ENCODE measurements at regions not wholly inside any gene's neighbourhood (a gene's known extent, or its start where the extent isn't known, plus 50 kb on each side); places are given as distances from the start of the nearest gene placed in this dataset.

DNA sequence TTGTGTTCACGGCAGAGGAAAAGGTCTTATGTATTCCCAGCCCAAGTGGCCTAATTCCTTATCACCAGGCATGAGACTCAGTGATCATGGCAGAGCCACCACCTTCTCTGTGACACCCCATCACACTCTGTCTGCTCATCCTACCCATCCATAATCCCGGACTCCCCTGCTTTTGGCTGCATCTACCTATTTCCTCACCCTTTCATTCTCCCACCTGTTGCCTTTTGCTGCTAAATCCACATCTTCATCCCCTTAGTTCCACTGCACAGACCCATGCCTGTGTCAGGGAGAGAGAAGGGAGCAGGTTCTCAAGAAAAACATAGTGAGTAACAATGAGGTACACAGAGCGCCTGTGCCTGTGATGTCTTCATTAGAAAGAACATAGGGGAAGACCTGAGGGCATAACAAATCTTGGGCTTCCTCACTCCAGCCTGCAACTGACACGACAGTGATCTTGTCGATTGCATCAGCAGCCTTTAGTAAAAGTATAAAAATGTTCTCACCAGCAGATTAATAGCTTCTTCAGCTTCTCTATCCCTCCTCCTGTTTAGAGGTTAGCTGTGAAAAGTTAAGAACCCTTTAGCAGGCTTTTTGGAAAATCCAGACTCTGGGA is 246.5 kb upstream of the SPRED2 start:
- no peak overlapping the region for H3K9ac ChIP-seq (ENCODE audit: low read depth, low read length)

DNA sequence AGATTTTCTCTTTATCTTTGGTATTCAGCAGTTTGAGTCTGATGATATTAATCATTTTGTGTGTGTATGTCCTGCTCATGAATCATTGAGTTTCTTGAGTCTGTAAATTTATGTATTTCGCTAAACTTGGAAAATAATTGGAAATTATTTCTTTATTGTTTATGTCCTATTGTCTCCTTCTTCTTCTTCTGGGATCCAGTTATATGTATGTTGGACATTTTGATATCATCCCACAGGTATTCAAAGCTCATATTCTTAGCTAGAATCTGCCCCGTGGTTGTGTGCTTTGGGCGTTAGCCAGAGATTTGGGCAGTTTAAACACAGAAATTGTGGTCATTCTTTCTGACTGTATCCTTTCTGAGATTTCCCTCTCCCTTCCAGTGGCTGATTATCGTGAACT is 243.0 kb upstream of the SPRED2 start:
- Histone ChIP-seq H3K36me3 (ENCODE audit: insufficient read depth, low read length) (no peaks in the 10 kb centered on the region), H3K9me3 (ENCODE audit: control insufficient read depth, insufficient read depth, low read length) (no peaks in the 10 kb centered on the region; the same call in none of the 2 replicates), H3K9ac (ENCODE audit: low read depth, low read length) (no peak overlapping the region), H3K4me1 (ENCODE audit: insufficient read depth, low read length) (no peaks in the 10 kb centered on the region)

More for the DNA sequence above, 246.5 kb upstream of the SPRED2 start:
- Histone ChIP-seq H3K4me1 (ENCODE audit: insufficient read depth, low read length) (0 out of 2 replicates have a peak, but pooled peaks cover 3% of the 10 kb centered on the region), H3K36me3 (ENCODE audit: insufficient read depth, low read length) (no peaks in the 10 kb centered on the region), H3K9me3 (ENCODE audit: control insufficient read depth, insufficient read depth, low read length) (peaks cover 4% of the 10 kb centered on the region)

DNA sequence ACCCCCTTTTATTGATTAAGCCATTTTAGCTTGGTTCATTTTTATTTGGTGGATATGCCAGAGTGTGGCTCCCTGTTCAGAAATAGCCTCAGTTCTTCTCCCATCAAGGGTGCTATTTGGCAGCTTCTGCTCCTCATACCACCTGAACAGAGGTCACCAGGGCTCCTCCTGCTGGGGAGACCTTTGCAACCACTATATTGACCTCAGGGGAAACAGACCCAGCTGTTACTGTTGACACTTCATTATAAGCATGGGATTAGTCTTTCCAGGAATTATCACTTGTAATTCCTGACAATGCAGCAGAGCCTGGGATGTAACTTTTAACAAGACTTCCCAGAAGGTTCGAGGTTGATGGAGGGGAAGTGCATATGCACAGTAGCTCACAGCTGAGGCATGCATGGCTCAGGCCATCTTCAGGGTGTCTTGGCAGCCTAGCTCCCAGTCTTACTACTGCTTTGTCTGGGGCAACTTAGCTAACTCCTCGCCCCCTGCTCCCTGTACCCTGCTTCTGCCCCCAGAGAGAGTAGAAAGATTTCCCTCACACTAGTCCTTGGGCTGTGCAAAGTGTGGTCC is 239.4 kb upstream of the SPRED2 start:
- Histone ChIP-seq H3K9ac (ENCODE audit: low read depth, low read length) (no peak overlapping the region), H3K36me3 (ENCODE audit: insufficient read depth, low read length) (no peaks in the 10 kb centered on the region), H3K4me1 (ENCODE audit: insufficient read depth, low read length) (no peaks in the 10 kb centered on the region), H3K9me3 (ENCODE audit: control insufficient read depth, insufficient read depth, low read length) (peaks cover 11% of the 10 kb centered on the region)

DNA sequence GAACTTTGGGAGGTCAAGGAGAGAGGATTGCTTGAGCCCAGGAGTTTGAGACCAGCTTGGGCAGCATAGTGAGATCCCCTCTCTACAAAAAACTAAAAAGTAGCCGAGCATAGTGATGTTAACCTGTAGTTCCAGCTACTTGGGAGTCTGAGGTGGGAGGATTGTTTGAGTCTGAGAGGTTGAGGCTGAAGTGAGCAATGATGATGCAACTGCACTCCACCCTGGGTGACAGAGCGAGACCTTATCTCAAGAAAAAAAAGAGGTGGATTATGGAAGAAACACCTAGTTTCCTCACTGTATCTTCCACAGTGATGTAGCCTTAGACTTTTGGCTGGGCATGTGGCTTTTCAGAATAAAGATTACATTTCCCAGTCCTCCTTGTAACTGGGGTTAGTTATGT is 237.2 kb upstream of the SPRED2 start:
- Histone ChIP-seq H3K9ac (ENCODE audit: low read depth, low read length) (no peak overlapping the region), H3K36me3 (ENCODE audit: insufficient read depth, low read length) (no peaks in the 10 kb centered on the region), H3K4me1 (ENCODE audit: insufficient read depth, low read length) (no peaks in the 10 kb centered on the region), H3K9me3 (ENCODE audit: control insufficient read depth, insufficient read depth, low read length) (peaks cover 11% of the 10 kb centered on the region)

DNA sequence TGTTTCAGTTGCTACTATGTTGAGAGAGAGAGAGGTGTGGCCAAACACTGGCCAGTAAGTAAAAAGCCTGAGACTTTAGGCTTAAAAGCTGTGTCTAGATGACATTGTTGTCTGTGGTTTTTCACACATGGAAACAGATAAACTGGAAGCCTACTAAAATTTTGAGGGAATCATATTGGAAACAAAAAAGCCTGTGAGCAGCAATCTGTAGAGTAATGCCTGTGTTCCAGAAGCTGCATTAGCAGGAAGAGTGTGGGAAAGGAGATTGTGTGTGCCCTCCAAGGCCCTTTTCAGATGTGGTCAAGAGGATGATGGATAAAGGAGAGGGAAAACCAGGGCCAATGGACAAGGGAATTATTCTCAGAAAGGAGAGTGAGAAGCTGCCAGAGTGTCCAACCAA is 236.3 kb upstream of the SPRED2 start:
- Histone ChIP-seq H3K36me3 (ENCODE audit: insufficient read depth, low read length) (no peaks in the 10 kb centered on the region), H3K9ac (ENCODE audit: low read depth, low read length) (no peak overlapping the region), H3K9me3 (ENCODE audit: control insufficient read depth, insufficient read depth, low read length) (peaks cover 11% of the 10 kb centered on the region), H3K4me1 (ENCODE audit: insufficient read depth, low read length) (no peaks in the 10 kb centered on the region)

DNA sequence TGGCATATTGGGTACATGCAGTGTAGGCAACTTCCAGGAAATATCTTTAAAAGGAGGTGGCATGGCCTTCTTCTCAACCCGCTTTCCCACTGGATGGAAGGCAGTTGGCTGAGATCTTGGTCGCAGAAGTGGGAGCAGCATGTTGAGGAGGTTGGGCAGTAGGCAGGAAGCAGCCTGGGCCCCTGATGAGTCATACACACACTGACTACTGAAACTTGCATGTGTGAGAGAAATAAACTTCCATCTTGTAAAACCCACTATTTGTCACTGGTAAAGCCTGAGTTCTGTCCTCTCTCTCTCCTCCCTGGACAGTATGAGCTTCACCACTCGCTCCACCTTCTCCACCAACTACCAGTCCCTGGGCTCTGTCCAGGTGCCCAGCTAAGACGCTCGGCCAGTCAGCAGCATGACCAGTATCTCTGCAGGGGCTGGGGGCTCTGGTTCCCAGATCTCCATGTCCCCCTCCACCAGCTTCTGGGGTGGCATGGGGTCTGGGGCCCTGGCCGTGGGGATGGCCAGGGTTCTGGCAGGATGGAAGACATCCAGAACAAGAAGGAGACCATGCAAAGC is 233.8 kb upstream of the SPRED2 start:
- Histone ChIP-seq H3K36me3 (ENCODE audit: insufficient read depth, low read length) (no peaks in the 10 kb centered on the region), H3K4me1 (ENCODE audit: insufficient read depth, low read length) (no peaks in the 10 kb centered on the region), H3K9ac (ENCODE audit: low read depth, low read length) (no peak overlapping the region), H3K9me3 (ENCODE audit: control insufficient read depth, insufficient read depth, low read length) (peaks cover 11% of the 10 kb centered on the region)

DNA sequence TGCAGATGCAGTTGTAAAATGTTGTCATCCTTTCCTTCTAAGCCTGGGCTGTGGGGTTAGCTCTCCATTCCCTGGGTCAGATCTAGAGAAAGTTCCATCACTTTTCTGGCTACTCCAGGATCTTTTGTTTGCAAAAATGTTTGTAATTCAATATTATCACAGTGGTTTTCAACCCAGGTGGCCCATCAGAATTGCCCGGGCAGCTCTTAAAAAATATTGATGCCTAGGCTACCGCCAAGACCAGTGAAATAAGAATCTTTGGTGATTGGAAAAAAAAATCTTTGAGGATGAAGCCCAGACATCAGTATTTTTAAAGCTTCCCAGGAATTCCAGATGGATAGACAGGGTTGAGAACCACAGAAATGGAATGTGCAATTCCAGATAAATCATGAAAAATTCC is 232.5 kb upstream of the SPRED2 start:
- Histone ChIP-seq H3K4me1 (ENCODE audit: insufficient read depth, low read length) (no peaks in the 10 kb centered on the region), H3K9ac (ENCODE audit: low read depth, low read length) (no peak overlapping the region), H3K9me3 (ENCODE audit: control insufficient read depth, insufficient read depth, low read length) (peaks cover 11% of the 10 kb centered on the region; the same call in 1 of the 2 replicates), H3K36me3 (ENCODE audit: insufficient read depth, low read length) (no peaks in the 10 kb centered on the region)

DNA sequence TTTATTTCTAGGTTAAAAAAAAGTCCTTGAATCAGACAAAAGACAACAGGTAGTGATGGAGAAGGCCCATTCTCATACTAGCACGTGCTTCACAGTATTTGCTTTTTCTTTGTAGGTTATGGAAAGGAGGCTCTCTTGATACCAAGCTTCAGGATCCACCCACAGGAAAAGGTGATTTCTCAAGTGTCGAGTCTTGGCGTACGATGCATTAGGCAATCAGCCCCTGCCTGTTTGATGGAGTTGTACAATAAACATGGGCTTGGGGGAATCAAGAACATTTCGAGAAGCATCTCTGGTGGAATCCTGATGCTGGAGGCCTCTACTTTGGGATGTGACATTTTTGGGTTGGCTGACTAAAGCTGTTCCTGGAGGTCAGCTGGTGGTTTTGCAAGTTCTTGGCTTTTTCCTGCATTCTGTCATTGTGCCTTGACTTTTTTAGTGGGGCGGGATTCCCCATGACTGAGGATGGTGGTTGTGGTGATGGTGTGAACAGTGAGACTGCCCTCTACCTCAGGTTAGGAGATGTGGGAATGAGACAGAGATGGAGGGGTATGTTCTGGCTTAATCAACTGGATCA is 231.5 kb upstream of the SPRED2 start:
- H3K36me3 ChIP-seq (ENCODE audit: insufficient read depth, low read length): no peaks in the 10 kb centered on the region
- peaks cover 8% of the 10 kb centered on the region; the same call in 1 of the 2 replicates for H3K9me3 ChIP-seq (ENCODE audit: control insufficient read depth, insufficient read depth, low read length)
- H3K9ac ChIP-seq (ENCODE audit: low read depth, low read length): no peak overlapping the region
- H3K4me1 ChIP-seq (ENCODE audit: insufficient read depth, low read length): no peaks in the 10 kb centered on the region

DNA sequence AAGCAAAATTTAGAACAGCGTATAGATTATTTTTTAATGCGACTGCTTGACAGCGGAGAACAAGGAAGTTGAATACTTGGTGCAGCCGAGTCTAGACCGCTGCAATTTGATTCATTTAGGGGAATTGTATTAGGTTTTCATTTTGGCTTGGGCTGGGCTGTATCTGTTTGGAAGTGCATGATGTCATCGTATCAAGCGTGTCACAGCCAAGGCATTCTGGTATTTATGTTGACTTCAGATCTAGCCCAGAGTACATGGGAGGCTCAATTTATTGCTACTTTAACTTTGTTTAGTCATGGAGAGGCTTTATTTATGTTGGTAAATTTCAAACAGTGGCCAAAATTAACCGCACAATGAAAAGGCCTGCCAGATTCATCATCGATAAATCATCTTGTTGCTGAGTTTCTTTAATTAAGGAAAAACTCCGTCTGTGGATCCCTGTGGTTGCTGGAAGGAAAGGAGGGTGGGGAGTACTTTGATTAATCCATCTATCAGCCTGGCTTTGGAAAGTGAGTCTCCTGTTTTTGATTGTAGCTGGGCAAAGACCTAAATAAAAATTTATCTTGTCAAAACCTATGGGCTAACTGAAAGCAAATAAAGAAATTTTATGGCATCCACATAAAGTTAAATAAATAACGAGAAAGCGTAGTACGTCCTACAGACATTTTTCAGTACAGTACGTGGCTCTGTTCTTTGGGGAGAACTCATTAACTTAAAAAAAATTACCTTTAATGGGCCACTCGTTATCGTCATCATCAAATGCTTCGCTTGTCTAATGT is 230.4 kb upstream of the SPRED2 start:
- Histone ChIP-seq H3K9ac (ENCODE audit: low read depth, low read length) (no peak overlapping the region), H3K9me3 (ENCODE audit: control insufficient read depth, insufficient read depth, low read length) (no peaks in the 10 kb centered on the region), H3K4me1 (ENCODE audit: insufficient read depth, low read length) (no peaks in the 10 kb centered on the region), H3K36me3 (ENCODE audit: insufficient read depth, low read length) (no peaks in the 10 kb centered on the region)

DNA sequence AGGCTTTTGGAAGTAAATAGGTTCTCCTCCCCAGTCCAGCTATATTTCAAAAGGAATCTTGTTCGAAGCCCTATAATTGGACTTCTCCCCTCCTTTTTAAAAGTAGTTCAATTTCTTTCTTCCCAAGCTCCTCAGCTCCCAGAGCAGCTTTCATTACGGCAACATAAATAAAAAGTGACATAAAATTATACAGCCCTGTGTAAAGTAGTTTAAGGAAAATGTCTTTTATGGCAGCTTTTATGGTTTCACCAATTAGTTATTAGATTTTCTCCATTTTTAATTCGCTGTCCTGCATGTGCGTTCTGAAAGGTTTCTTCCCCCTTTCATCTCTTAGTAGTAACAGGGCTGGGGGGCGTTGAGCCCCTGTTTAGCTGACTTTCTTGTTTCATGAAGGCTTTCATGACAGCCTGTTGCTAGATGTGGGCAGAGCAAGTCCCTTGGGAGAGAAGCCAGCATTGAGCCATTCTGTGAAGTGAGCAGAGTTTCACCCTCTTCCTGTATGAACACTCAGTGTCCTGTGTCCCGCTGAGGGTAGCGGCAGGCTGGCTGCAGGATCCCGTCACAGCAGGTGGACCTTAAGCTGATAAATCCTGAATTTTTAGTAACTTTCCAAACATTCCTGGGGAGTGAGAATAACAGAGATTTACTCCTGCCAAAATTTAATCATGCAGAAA is 229.7 kb upstream of the SPRED2 start:
- Histone ChIP-seq H3K4me1 (ENCODE audit: insufficient read depth, low read length) (no peaks in the 10 kb centered on the region), H3K36me3 (ENCODE audit: insufficient read depth, low read length) (no peaks in the 10 kb centered on the region), H3K9ac (ENCODE audit: low read depth, low read length) (no peak overlapping the region), H3K9me3 (ENCODE audit: control insufficient read depth, insufficient read depth, low read length) (no peaks in the 10 kb centered on the region)

DNA sequence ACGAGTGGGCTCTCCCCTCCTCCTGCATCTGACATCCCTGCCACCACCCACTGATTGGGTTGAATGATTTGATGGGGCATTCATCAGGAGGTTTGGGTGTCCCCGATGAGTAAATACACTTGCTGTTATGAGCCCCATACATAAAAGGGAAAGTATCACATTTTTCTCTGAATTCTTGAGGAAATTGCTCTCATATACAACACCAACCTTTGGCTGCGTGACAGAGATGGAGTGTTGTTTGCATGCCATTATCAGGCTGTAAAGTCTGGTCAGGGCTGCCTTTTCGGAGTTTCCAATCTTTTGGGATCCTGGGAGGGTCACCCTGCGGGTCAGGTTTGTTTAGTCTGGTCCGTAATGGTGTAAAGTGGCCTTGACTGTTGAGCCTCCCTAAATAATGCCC is 227.9 kb upstream of the SPRED2 start:
- Histone ChIP-seq H3K9ac (ENCODE audit: low read depth, low read length) (no peak overlapping the region), H3K4me1 (ENCODE audit: insufficient read depth, low read length) (no peaks in the 10 kb centered on the region), H3K9me3 (ENCODE audit: control insufficient read depth, insufficient read depth, low read length) (no peaks in the 10 kb centered on the region), H3K36me3 (ENCODE audit: insufficient read depth, low read length) (no peaks in the 10 kb centered on the region)

DNA sequence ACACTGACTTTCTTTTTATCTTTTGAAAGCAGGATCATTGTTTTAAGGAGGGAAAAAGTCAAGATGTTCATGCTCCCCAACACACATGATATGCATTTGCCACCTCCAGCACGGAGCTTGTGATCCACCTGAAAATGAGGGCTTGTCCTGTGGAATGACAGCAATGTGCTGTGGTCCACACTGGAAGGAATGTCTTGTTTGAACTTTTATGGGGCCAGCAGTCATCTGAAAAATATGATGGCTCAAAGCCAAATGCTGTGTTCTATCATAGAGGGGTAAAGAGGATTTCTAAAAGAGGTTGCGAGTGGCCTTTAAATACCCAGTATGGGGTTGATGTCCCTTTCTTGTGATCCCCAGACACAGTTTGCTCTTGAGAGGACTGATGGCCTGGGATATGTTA is 226.5 kb upstream of the SPRED2 start:
- H3K9ac ChIP-seq (ENCODE audit: low read depth, low read length): no peak overlapping the region
- no peaks in the 10 kb centered on the region for H3K4me1 ChIP-seq (ENCODE audit: insufficient read depth, low read length)
- no peaks in the 10 kb centered on the region for H3K36me3 ChIP-seq (ENCODE audit: insufficient read depth, low read length)
- no peaks in the 10 kb centered on the region for H3K9me3 ChIP-seq (ENCODE audit: control insufficient read depth, insufficient read depth, low read length)

DNA sequence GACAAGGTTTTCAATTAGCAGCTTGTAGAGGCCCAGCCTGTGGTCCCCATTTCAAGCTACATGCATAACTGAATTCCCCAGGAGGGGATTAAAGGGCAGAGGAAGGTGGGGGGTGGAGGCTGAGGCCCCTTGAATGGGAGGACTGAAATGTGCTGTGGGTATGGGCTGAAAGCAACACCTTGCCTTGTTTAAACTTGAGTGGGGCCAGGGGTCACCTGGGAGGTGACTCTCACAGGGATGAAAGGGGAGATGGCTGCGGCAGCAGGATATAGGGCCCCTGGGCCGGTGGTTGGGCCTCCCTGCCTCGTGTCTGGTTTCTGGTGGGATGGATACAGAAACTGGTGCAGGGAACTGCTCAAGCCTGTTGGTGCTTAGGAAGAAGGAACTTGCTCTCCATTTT is 225.9 kb upstream of the SPRED2 start:
- Histone ChIP-seq H3K4me1 (ENCODE audit: insufficient read depth, low read length) (no peaks in the 10 kb centered on the region), H3K36me3 (ENCODE audit: insufficient read depth, low read length) (no peaks in the 10 kb centered on the region), H3K9me3 (ENCODE audit: control insufficient read depth, insufficient read depth, low read length) (no peaks in the 10 kb centered on the region), H3K9ac (ENCODE audit: low read depth, low read length) (no peak overlapping the region)

DNA sequence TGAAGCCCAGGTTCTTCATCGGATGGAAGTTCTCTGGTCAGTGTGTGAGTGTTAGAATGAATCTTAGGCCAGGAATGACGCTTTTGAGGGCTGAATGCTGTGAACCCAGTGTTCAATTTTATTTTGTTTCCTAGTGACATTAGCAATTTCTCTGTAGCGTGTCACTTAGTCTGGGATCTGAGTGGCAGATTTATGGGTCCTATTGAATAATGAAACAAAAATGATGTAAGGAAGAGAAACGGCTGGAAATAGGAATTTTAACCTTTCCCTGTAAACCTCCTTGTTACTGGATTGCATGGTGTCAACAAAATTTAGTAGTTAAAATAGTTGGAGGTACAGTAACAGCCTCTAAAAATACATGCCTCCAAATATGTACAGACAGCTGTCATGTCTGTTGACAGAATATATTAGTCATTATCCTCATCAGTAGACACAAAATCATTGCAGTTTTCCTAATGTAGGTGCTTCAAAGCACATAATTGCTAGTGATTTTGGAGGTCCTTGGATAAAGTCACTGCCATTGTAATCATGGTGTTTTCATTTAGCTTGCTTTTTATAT is 223.8 kb upstream of the SPRED2 start:
- Histone ChIP-seq H3K4me1 (ENCODE audit: insufficient read depth, low read length) (no peaks in the 10 kb centered on the region), H3K9ac (ENCODE audit: low read depth, low read length) (no peak overlapping the region), H3K36me3 (ENCODE audit: insufficient read depth, low read length) (no peaks in the 10 kb centered on the region), H3K9me3 (ENCODE audit: control insufficient read depth, insufficient read depth, low read length) (no peaks in the 10 kb centered on the region)
